Breast epithelium (tissue), 3 donors: ENCODE measurements at regions not wholly inside any gene's neighbourhood (a gene's known extent, or its start where the extent isn't known, plus 50 kb on each side); places are given as distances from the start of the nearest gene placed in this dataset.

Experiments used
- POLR2A ChIP-seq: fragments of 450-650 bp; IDR thresholded peaks from one replicate; pipeline ENCODE4 v1.6.1; 2016; ENCODE audit warnings: antibody characterized with exemption, mild to moderate bottlenecking, moderate library complexity
- TF ChIP-seq, protein P1 (sequence below), 3 donors: fragments of 450-650 bp; IDR thresholded peaks; one replicate each; pipeline ENCODE4 v1.5.1; 2016 to 2017; ENCODE audit warnings: antibody characterized with exemption in 3 of 3, mild to moderate bottlenecking in 3 of 3, moderate library complexity in 3 of 3

DNA sequence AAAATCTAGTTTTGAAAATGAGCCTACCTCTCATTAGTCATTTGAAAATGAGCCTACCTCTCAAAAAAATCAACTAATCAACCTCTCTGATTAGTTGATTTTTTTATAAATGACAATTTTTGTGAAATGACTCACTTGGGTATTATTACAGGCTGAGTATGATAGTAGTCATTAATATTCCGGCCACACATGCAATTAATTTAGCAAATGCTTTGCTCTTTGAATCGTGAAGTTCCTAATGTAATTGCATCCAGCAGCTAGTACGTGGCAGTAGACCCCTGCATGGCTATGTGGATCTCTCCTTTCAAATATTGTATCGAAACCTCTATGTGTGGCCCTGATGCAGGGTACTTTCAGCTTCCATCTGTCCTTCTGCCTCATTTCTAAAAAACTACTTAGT is 245.9 kb upstream of the PHYHIPL start:
- TF ChIP-seq, protein P1, sequence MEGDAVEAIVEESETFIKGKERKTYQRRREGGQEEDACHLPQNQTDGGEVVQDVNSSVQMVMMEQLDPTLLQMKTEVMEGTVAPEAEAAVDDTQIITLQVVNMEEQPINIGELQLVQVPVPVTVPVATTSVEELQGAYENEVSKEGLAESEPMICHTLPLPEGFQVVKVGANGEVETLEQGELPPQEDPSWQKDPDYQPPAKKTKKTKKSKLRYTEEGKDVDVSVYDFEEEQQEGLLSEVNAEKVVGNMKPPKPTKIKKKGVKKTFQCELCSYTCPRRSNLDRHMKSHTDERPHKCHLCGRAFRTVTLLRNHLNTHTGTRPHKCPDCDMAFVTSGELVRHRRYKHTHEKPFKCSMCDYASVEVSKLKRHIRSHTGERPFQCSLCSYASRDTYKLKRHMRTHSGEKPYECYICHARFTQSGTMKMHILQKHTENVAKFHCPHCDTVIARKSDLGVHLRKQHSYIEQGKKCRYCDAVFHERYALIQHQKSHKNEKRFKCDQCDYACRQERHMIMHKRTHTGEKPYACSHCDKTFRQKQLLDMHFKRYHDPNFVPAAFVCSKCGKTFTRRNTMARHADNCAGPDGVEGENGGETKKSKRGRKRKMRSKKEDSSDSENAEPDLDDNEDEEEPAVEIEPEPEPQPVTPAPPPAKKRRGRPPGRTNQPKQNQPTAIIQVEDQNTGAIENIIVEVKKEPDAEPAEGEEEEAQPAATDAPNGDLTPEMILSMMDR (IDR thresholded peaks at IDR 0.05): no peak
- TF ChIP-seq POLR2A: no peak
